Loucy (cell line): ENCODE measurements at regions not wholly inside any gene's neighbourhood (a gene's known extent, or its start where the extent isn't known, plus 50 kb on each side); places are given as distances from the start of the nearest gene placed in this dataset.
"Not testable (repeated sequence)": the region's sequence is repeated elsewhere in the genome, so short reads cannot be mapped to it uniquely, and the experiment has no call there.

Source experiments
- CTCF ChIP-seq: fragments of 200-600 bp; sonication (generic); conservative IDR thresholded peaks from 2 replicates; pipeline ENCODE4 v1.5.1; 2014; ENCODE audit warnings: mild to moderate bottlenecking, antibody characterized with exemption, low read length
- EZH2phosphoT487 ChIP-seq: fragments of 200-600 bp; IDR thresholded peaks from 2 replicates; pipeline ENCODE4 v1.6.1; 2018; ENCODE audit warnings: antibody characterized with exemption, mild to moderate bottlenecking, moderate library complexity, borderline replicate concordance

DNA sequence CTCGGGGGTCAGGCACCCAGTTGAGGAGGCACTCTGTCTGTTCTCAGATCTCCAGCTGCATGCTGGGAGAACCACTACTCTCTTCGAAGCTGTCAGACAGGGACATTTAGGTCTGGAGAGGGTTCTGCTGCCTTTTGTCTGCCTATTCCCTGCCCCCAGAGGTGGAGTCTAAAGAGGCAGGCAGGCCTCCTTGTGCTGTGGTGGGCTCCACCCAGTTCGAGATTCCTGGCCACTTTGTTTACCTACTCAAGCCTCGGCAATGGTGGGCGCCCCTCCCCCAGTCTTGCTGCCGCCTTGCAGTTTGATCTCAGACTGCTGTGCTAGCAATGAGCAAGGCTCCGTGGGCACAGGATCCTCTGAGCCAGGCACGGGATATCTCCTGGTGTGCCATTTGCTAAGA, 171.1 kb upstream of the C1GALT1 start:
- not testable (repeated sequence) for TF ChIP-seq CTCF, EZH2phosphoT487
